Naive B cell (primary cell): ENCODE measurements at regions not wholly inside any gene's neighbourhood (a gene's known extent, or its start where the extent isn't known, plus 50 kb on each side); places are given as distances from the start of the nearest gene placed in this dataset.

Experiments used
- ATAC-seq, 2 donors: fragments of 150-1000 bp; cut with Tn5 transposase; 2 replicates each; pipeline ENCODE4 v1.10.0; 2021; ENCODE audit warnings: low read depth in 2 of 2, mild to moderate bottlenecking in 2 of 2, moderate library complexity in 2 of 2
- DNase-seq: peaks from one replicate; pipeline ENCODE4 v3.0.0; 2022
- H3K27ac Mint-ChIP-seq, 6 donors: one replicate each; pipeline ENCODE4 v1.8.0; 2020 to 2022; ENCODE audit warnings: mild to moderate bottlenecking in 6 of 6, mixed read lengths in 6 of 6, moderate library complexity in 5 of 6, inconsistent platforms in 2 of 6
- H3K27me3 Mint-ChIP-seq, 3 donors: one replicate each; pipeline ENCODE4 v1.8.0; 2021 to 2022; ENCODE audit warnings: mixed read lengths in 3 of 3, mild to moderate bottlenecking in 1 of 3
- H3K36me3 Mint-ChIP-seq, 2 donors: one replicate each; pipeline ENCODE4 v1.8.0; 2020 to 2022; ENCODE audit warnings: mixed read lengths in 2 of 2, inconsistent platforms in 1 of 2, mild to moderate bottlenecking in 1 of 2
- H3K4me1 Mint-ChIP-seq, 3 donors: one replicate each; pipeline ENCODE4 v1.8.0; 2020 to 2022; ENCODE audit warnings: mixed read lengths in 3 of 3, inconsistent platforms in 1 of 3, mild to moderate bottlenecking in 1 of 3, moderate library complexity in 1 of 3
- H3K4me3 Mint-ChIP-seq, 8 donors: one replicate each; pipeline ENCODE4 v1.8.0; 2020 to 2022; ENCODE audit warnings: mild to moderate bottlenecking in 8 of 8, mixed read lengths in 8 of 8, moderate library complexity in 8 of 8, inconsistent platforms in 2 of 8
- H3K9me3 Mint-ChIP-seq, 7 donors: one replicate each; pipeline ENCODE4 v1.8.0; 2020 to 2022; ENCODE audit warnings: mixed read lengths in 7 of 7, mild to moderate bottlenecking in 5 of 7, inconsistent platforms in 2 of 7, moderate library complexity in 1 of 7

DNA sequence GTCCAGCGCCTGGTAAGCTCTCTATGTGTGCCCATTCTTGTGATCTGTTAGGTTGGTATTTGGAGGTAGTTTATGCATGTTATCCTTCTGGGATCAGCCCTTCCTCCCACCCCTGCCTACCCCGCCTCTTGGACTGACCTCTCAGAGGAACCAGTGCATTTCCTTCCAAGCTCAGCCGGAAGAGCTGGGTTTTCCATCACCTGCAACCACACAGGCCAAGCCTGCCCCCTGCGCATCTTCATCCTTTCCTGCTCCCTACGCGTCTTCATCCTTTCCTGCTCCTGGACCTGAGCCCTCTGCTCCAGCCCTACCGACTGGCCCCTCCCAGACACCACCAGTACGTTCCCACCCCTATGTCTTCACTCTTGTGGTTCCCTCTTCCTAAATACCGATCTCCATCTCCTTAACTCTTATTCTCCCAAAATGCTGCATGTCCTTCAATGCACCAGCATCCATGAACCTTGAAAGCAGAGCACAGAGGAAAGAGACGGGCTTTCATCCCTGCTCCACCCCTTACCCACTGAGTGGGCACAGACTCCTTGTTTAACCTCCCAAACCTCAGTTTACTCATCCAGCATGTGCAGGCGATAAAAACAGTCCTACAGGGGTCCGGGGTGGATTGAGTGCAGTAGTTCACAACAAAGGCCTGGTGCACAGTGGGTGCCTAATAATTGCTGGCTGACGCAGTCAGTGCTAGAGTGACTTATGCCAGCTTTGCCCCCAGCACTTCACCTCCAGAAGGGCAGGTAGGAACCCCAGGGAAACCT lies 526.3 kb downstream of the MATN1 start:
- peaks cover 0 to 17% (median 6%) of the 10 kb centered on the region in 7 donors for H3K9me3 Mint-ChIP-seq
- peak overlapping the region in 1 of 6 donors; percentile 21 for H3K27ac Mint-ChIP-seq
- ATAC-seq (no peak), DNase-seq (no peak)
- no peak overlapping the region for H3K4me3 Mint-ChIP-seq
- H3K4me1 Mint-ChIP-seq: peaks cover 0 to 2% (median 0%) of the 10 kb centered on the region in 3 donors
- H3K27me3 Mint-ChIP-seq: peaks cover 18 to 46% (median 45%) of the 10 kb centered on the region in 3 donors
- H3K36me3 Mint-ChIP-seq: no peaks in the 10 kb centered on the region

- peaks cover 18 to 46% (median 45%) of the 10 kb centered on the region in 3 donors for H3K27me3 Mint-ChIP-seq
- peaks cover 0 to 14% (median 6%) of the 10 kb centered on the region in 7 donors for H3K9me3 Mint-ChIP-seq
- no peak overlapping the region for H3K4me3 Mint-ChIP-seq
- no peaks in the 10 kb centered on the region for H3K36me3 Mint-ChIP-seq
- ATAC-seq (no peak), DNase-seq (no peak)
- peaks cover 0 to 2% (median 0%) of the 10 kb centered on the region in 3 donors for H3K4me1 Mint-ChIP-seq
- H3K27ac Mint-ChIP-seq: peak overlapping the region in 1 of 6 donors; percentile 21
These were observed 526.9 kb downstream of the MATN1 start for GRCh38 chr1:30196457-30196856.

DNA sequence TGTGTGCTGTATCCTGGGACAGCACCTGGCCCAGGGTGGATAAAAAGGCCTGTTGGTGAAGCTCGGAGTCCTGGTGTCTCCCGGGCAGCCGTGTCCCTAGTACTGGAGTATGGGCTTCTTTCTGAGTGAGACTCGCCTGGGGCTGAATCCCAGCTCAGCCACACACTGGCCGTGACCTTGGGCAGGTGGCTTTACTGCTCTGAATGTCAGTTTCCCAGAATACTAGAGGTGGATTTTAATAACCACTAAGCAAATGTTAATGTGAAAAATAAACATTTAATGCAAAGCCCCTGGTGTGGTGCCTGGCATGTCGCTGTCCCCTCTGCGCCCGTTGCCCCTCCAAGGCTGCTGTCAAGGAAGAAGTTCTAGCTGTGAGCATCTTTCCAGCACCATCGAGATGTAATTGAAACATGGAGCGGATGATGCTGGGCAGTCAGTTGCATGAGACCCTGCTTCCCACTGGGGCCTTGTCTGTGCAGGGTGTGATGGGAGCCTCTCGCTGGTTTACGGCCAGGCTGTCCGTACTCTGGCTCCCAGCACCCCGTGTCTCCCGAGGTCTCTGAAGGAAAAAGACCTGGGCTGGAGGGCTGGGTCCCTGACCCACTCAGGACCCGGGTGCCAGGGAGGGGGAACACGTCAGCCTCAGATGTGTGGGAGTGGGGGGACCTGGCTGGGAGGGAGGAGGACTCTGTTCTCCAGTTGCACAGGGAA lies 527.8 kb downstream of the MATN1 start:
- Mint-ChIP-seq H3K4me1 (peaks cover 0 to 2% (median 0%) of the 10 kb centered on the region in 3 donors), H3K36me3 (no peaks in the 10 kb centered on the region), H3K4me3 (no peak overlapping the region), H3K9me3 (peaks cover 0 to 8% (median 4%) of the 10 kb centered on the region in 7 donors), H3K27ac (no peak overlapping the region), H3K27me3 (peaks cover 18 to 46% (median 45%) of the 10 kb centered on the region in 3 donors)
- DNase-seq (no peak), ATAC-seq (no peak)

DNA sequence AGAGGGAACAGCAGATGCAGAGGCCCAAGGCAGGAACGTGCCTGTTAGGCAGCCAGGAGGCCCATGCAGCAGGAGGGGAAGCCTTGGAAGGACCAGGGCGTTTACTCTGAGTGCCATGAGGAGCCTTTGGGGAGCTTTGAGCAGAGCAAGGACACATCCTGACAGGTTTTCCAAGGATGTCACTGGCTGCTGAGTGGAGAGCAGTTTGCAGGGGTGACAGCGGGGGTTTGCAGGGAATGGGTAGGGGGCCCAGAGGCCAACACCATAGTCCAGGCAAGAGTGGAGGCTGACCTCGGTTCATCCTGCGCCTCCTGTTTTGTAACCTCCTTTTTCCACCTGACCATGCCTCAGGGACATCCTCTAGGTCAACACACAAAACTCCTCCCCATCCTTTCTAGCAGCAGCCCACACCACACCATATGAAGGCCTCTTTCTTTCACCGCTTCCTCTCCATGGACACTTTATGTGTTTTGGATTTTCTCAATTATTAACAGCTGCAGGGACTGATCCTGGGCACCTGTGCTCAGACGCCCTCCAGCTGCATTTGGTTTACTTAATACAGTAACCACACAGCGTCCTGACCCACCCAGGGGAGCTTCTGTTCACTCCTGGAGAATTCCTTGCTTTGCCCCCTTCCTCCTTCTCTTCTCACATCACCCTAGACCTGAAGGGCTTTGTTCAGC lies 528.5 kb downstream of the MATN1 start:
- DNase-seq: no peak
- Mint-ChIP-seq H3K9me3 (peaks cover 0 to 8% (median 0%) of the 10 kb centered on the region in 7 donors), H3K27me3 (peaks cover 18 to 49% (median 45%) of the 10 kb centered on the region in 3 donors), H3K4me1 (peaks cover 0 to 2% (median 0%) of the 10 kb centered on the region in 3 donors), H3K4me3 (no peak overlapping the region), H3K27ac (no peak overlapping the region), H3K36me3 (no peaks in the 10 kb centered on the region)
- ATAC-seq: no peak

- DNase-seq: no peak
- peaks cover 0 to 2% (median 0%) of the 10 kb centered on the region in 3 donors for H3K4me1 Mint-ChIP-seq
- no peak overlapping the region for H3K4me3 Mint-ChIP-seq
- ATAC-seq: no peak
- H3K9me3 Mint-ChIP-seq: peaks cover 0 to 8% (median 0%) of the 10 kb centered on the region in 7 donors
- no peak overlapping the region for H3K27ac Mint-ChIP-seq
- no peaks in the 10 kb centered on the region for H3K36me3 Mint-ChIP-seq
- H3K27me3 Mint-ChIP-seq: peaks cover 18 to 56% (median 51%) of the 10 kb centered on the region in 3 donors
These were observed 529.3 kb downstream of the MATN1 start for GRCh38 chr1:30194046-30194619.

DNA sequence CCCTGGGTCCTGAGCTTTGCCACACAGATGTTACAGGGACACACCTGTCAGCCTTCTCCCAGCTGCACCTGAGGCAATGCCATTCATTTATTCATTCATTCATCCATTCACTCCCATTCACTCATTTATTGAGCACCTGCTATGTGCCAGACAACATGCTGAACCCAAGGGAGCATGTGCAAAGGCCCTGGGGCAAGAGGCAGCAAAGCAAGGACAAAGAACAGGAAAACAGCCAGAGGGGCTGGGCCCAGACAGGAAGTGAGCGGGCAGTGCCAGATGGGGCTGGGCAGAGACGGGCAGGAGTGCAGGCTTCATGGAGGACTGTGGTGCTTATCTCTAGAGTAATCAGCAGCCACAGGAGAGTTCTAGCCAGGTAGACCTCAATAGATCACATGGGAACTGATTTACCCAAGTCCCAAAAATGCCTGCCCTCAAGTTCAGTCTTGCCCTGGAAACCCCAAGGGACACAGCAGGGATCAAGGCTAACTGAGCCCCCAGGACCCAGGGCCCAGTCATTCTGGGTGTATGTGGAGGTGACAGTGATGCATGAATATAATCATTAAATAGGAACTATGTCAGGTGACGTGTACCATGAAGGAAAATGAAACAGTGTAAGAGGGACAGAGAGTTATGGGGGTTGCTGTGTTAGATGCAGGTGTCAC lies 530.3 kb downstream of the MATN1 start:
- Mint-ChIP-seq H3K36me3 (no peaks in the 10 kb centered on the region), H3K27me3 (peaks cover 18 to 62% (median 54%) of the 10 kb centered on the region in 3 donors), H3K4me3 (no peak overlapping the region), H3K9me3 (peaks cover 0 to 8% (median 0%) of the 10 kb centered on the region in 7 donors), H3K27ac (no peak overlapping the region), H3K4me1 (peaks cover 0 to 2% (median 0%) of the 10 kb centered on the region in 3 donors)
- no peak for ATAC-seq
- no peak for DNase-seq

DNA sequence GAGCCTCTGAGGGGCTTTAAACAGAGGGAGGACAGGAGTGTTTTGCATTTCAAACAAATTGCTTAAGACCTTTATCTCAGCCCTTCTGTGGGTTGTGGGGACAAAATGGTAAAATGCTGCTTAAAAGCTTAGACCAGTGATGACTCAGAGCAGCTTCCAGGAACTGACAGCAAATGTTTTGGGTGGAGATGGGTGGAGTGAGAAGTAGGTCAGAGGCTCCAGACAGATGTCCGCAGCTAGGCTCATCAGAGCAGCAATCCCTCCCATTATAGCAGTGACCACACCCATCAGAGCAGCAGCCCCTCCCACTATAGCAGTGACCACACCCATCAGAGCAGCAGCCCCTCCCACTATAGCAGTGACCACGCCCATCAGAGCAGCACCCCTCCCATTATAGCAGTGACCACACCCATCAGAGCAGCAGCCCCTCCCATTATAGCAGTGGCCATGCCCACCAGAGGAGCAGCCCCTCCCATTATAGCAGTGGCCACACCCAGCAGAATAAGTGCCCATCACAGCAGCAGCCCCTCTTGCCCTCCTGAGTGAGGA lies 532.2 kb downstream of the MATN1 start:
- Mint-ChIP-seq H3K27ac (no peak overlapping the region), H3K9me3 (peaks cover 0 to 8% (median 0%) of the 10 kb centered on the region in 7 donors), H3K4me1 (peaks cover 0 to 2% (median 0%) of the 10 kb centered on the region in 3 donors), H3K36me3 (no peaks in the 10 kb centered on the region), H3K4me3 (peak overlapping the region in 1 of 8 donors; percentile 32), H3K27me3 (peaks cover 9 to 46% (median 39%) of the 10 kb centered on the region in 3 donors)
- DNase-seq (no peak), ATAC-seq (no peak)

DNA sequence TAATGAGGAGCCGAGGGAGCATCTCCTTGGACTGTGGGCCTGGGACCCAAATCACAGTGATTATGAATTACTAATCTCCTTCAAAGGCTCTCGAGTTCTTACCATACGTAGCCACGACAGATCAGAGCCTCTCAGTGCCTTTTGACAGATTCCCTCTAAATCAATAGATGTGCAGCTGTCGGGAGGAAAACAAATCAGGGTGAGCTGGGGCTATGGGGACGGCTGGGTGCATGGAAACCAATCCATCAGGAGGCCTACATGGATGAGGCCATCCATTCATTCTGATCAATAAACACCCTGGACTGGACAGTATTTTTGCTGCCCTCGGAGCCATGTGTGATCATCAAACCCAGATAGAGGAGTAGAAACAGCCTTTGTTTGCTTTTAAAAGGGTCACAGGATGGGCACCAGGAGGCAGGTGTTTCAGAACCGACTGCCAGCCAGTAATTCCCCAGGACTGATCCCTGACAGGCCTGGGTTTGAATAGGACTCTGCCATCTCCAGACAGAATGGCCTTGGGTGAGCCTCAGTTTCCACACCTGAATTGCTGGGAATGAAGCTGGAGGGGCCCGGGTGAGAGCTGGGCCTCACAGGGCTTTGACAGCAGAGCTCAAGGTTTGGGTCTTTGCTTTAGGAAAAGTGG lies 532.8 kb downstream of the MATN1 start:
- H3K36me3 Mint-ChIP-seq: no peaks in the 10 kb centered on the region
- ATAC-seq (no peak), DNase-seq (no peak)
- peaks cover 9 to 46% (median 35%) of the 10 kb centered on the region in 3 donors for H3K27me3 Mint-ChIP-seq
- no peak overlapping the region for H3K4me3 Mint-ChIP-seq
- peaks cover 0 to 2% (median 0%) of the 10 kb centered on the region in 3 donors for H3K4me1 Mint-ChIP-seq
- peaks cover 0 to 8% (median 0%) of the 10 kb centered on the region in 7 donors for H3K9me3 Mint-ChIP-seq
- no peak overlapping the region for H3K27ac Mint-ChIP-seq

DNA sequence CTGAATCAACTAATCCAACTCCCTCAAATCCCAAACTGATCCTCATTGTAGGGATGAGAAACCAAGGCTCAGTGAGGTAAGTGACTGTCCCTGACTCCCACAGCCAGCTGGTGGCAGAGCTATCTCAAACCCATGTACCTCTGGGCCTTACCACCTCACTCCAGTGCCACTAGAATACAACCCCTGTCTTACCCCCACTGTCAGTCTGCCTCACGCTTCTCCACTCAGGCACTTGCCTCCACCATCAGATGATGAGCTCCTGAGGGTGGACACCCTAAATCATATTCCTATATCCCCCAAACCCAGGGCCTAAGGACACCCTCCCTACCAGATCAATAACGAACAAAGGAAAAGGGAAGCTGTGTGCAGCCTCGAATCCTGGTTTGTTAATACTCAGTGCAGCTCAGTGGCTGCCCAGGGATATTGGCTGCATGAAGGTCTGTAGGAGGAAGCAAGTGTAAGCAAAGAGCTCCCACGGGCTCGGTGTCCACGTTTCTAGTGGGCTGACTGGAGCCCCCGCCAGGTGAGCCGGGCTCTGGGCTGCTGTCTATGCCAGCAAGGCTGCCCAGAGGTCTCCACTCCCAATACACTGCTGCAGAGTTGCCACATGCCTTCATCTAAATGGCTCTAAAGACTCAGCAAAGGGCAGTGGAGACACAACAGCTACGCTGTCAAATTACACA lies 533.4 kb downstream of the MATN1 start:
- Mint-ChIP-seq H3K36me3 (no peaks in the 10 kb centered on the region), H3K27me3 (peaks cover 9 to 39% (median 31%) of the 10 kb centered on the region in 3 donors), H3K9me3 (peaks cover 0 to 8% (median 0%) of the 10 kb centered on the region in 7 donors), H3K4me1 (peaks cover 0 to 2% (median 0%) of the 10 kb centered on the region in 3 donors), H3K27ac (peak overlapping the region in 1 of 6 donors; percentile 39), H3K4me3 (no peak overlapping the region)
- DNase-seq: no peak
- ATAC-seq: no peak

GRCh38 chr1:30188999-30189398 lies 534.4 kb downstream of the MATN1 start:
- Mint-ChIP-seq H3K27me3 (peaks cover 9 to 37% (median 25%) of the 10 kb centered on the region in 3 donors), H3K9me3 (peaks cover 0 to 8% (median 0%) of the 10 kb centered on the region in 7 donors), H3K27ac (no peak overlapping the region), H3K36me3 (no peaks in the 10 kb centered on the region), H3K4me3 (no peak overlapping the region), H3K4me1 (peaks cover 0 to 2% (median 0%) of the 10 kb centered on the region in 3 donors)
- DNase-seq (no peak), ATAC-seq (no peak)

DNA sequence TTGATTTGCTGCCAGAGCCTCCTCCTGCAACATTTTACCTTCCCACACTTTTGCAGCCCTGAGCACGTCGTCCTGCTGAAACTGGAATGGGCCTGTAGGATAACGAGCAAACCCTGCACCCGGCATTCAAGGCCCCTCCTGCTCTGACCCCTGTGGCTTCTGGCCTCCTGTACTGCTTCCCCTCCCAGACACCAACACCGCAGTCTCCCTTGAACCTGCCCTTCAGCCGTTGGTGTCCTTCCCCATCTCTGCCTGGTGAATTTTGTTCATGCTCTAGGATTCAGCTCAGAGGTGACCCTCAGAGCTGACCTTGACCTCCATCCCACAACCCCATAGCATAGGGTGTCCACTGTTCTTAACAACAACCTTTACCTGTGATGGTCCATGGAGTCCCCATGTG lies 535.1 kb downstream of the MATN1 start:
- Mint-ChIP-seq H3K36me3 (no peaks in the 10 kb centered on the region), H3K27ac (no peak overlapping the region), H3K4me1 (peaks cover 0 to 1% (median 0%) of the 10 kb centered on the region in 3 donors), H3K9me3 (peaks cover 0 to 6% (median 0%) of the 10 kb centered on the region in 7 donors), H3K4me3 (no peak overlapping the region), H3K27me3 (peaks cover 6 to 32% (median 21%) of the 10 kb centered on the region in 3 donors)
- ATAC-seq (no peak), DNase-seq (no peak)
